GM19043 (cell line): ENCODE measurements at regions not wholly inside any gene's neighbourhood (a gene's known extent, or its start where the extent isn't known, plus 50 kb on each side); places are given as distances from the start of the nearest gene placed in this dataset.

Experiments used
- ATAC-seq: cut with Tn5 transposase; IDR thresholded peaks from one replicate; pipeline ENCODE4 v1.9.1; 2021; ENCODE audit warnings: low read depth; ENCODE audit not compliant: unreplicated experiment

GRCh38 chr3:135706758-135707375, 258.7 kb upstream of the PPP2R3A start:
- ATAC-seq = no peak

- ATAC-seq = no peak
Observed at GRCh38 chr3:135719449-135719848, 246.1 kb upstream of the PPP2R3A start.

GRCh38 chr3:135728007-135728721, 237.4 kb upstream of the PPP2R3A start:
- no peak for ATAC-seq

GRCh38 chr3:135731546-135731945, 234.0 kb upstream of the PPP2R3A start:
- ATAC-seq = no peak

GRCh38 chr3:135736740-135737139, 228.8 kb upstream of the PPP2R3A start:
- no peak for ATAC-seq

- ATAC-seq = no peak
Observed at GRCh38 chr3:135739779-135740178, 225.7 kb upstream of the PPP2R3A start.

- ATAC-seq = no peak
Observed at GRCh38 chr3:135740211-135740610, 225.3 kb upstream of the PPP2R3A start.

- ATAC-seq = no peak
Observed at GRCh38 chr3:135740751-135741150, 224.8 kb upstream of the PPP2R3A start.

- ATAC-seq = no peak
Observed at GRCh38 chr3:135751991-135752390, 213.5 kb upstream of the PPP2R3A start.

- ATAC-seq = no peak
Observed at GRCh38 chr3:135752851-135753250, 212.7 kb upstream of the PPP2R3A start.

- no peak for ATAC-seq
Observed at GRCh38 chr3:135753506-135753905, 212.0 kb upstream of the PPP2R3A start.

- no peak for ATAC-seq
Observed at GRCh38 chr3:135755330-135756105, 210.0 kb upstream of the PPP2R3A start.

GRCh38 chr3:135756106-135756668, 209.3 kb upstream of the PPP2R3A start:
- no peak for ATAC-seq

- ATAC-seq = no peak
Observed at GRCh38 chr3:135757421-135757820, 208.1 kb upstream of the PPP2R3A start.

GRCh38 chr3:135758961-135759360, 206.6 kb upstream of the PPP2R3A start:
- no peak for ATAC-seq

GRCh38 chr3:135759651-135760050, 205.9 kb upstream of the PPP2R3A start:
- no peak for ATAC-seq

GRCh38 chr3:135760581-135760980, 204.9 kb upstream of the PPP2R3A start:
- no peak for ATAC-seq

- ATAC-seq = no peak
Observed at GRCh38 chr3:135762188-135762856, 203.2 kb upstream of the PPP2R3A start.

GRCh38 chr3:135766115-135766514, 199.4 kb upstream of the PPP2R3A start:
- ATAC-seq = no peak

GRCh38 chr3:135771760-135772159, 193.8 kb upstream of the PPP2R3A start:
- ATAC-seq = no peak

GRCh38 chr3:135779024-135779423, 186.5 kb upstream of the PPP2R3A start:
- no peak for ATAC-seq
